ENCODE measurements at regions not wholly inside any gene's neighbourhood (a gene's known extent, or its start where the extent isn't known, plus 50 kb on each side); places are given as distances from the start of the nearest gene placed in this dataset.

- H3K4me3 ChIP-seq = no peak overlapping the region
- H3K79me2 ChIP-seq (ENCODE audit: insufficient read depth) = no peaks in the 10 kb centered on the region
- no peak overlapping the region for H2AFZ ChIP-seq
- peak overlapping the region; percentile 39 for H3K9ac ChIP-seq
- in situ Hi-C loops (cut with MboI) = no loop called here
- no peaks in the 10 kb centered on the region for H3K27me3 ChIP-seq (replicated peaks; ENCODE audit: insufficient read depth)
- peaks cover 46% of the 10 kb centered on the region for H3F3A ChIP-seq (ENCODE audit: insufficient read depth)
- no peaks in the 10 kb centered on the region for H4K20me1 ChIP-seq (ENCODE audit: insufficient read depth)
- H3K36me3 ChIP-seq (ENCODE audit: low read depth) = no peaks in the 10 kb centered on the region
- DNase-seq = peak; percentile 68
- no peak for TF ChIP-seq EZH2phosphoT487 (IDR thresholded peaks at IDR 0.05; ENCODE audit: insufficient read depth, low read depth)
- TF ChIP-seq EZH2 (IDR thresholded peaks at IDR 0.05; ENCODE audit: insufficient read depth, poor library complexity, severe bottlenecking) = no peak
- WGBS, 2 experiments (ENCODE audit: low coverage in 1 of 2, low lambda C conversion rate in 2 of 2, missing lambda C conversion rate in 2 of 2) = 6 to 8% methylated on average over 3 of the region's 3 CpGs
- peaks cover 60% of the 10 kb centered on the region for H3K4me1 ChIP-seq (ENCODE audit: insufficient read depth)
- no peaks in the 10 kb centered on the region for H3K9me3 ChIP-seq (ENCODE audit: low read depth)
- H3K9me2 ChIP-seq (ENCODE audit: insufficient read depth) = no peaks in the 10 kb centered on the region
- H3K4me2 ChIP-seq (ENCODE audit: unreplicated experiment) = peak overlapping the region; percentile 29
- H3K27ac ChIP-seq = peak overlapping the region; percentile 60
Measured at GRCh38 chr15:35309886-35310285, 224.8 kb upstream of the NANOGP8 start.

- peaks cover 63% of the 10 kb centered on the region for H3K4me1 ChIP-seq (ENCODE audit: insufficient read depth)
- no peak for TF ChIP-seq EZH2phosphoT487 (IDR thresholded peaks at IDR 0.05; ENCODE audit: insufficient read depth, low read depth)
- no peak for TF ChIP-seq EZH2 (IDR thresholded peaks at IDR 0.05; ENCODE audit: insufficient read depth, poor library complexity, severe bottlenecking)
- peak overlapping the region; percentile 60 for H3K27ac ChIP-seq
- H3K9me3 ChIP-seq (ENCODE audit: low read depth) = no peaks in the 10 kb centered on the region
- WGBS, 2 experiments (ENCODE audit: low coverage in 1 of 2, low lambda C conversion rate in 2 of 2, missing lambda C conversion rate in 2 of 2) = 0 to 7% methylated on average over 2 of the region's 2 CpGs
- in situ Hi-C loops (cut with MboI) = no loop called here
- DNase-seq = peak; percentile 86
- no peaks in the 10 kb centered on the region for H3K79me2 ChIP-seq (ENCODE audit: insufficient read depth)
- peak overlapping the region; percentile 2; the same call in 1 of the 2 replicates for H2AFZ ChIP-seq
- peak overlapping the region; percentile 29 for H3K4me2 ChIP-seq (ENCODE audit: unreplicated experiment)
- no peak overlapping the region for H3K4me3 ChIP-seq
- H3K27me3 ChIP-seq (replicated peaks; ENCODE audit: insufficient read depth) = no peaks in the 10 kb centered on the region
- H3K9ac ChIP-seq = 0 out of 2 replicates have a peak overlapping the region, but pooled peaks have one; percentile 39
- no peaks in the 10 kb centered on the region for H4K20me1 ChIP-seq (ENCODE audit: insufficient read depth)
- peaks cover 49% of the 10 kb centered on the region for H3F3A ChIP-seq (ENCODE audit: insufficient read depth)
- H3K9me2 ChIP-seq (ENCODE audit: insufficient read depth) = no peaks in the 10 kb centered on the region
- no peaks in the 10 kb centered on the region for H3K36me3 ChIP-seq (ENCODE audit: low read depth)
Measured at GRCh38 chr15:35308802-35309201, 223.7 kb upstream of the NANOGP8 start.

GRCh38 chr15:35307676-35308075 is 222.6 kb upstream of the NANOGP8 start:
- in situ Hi-C loops (cut with MboI) = no loop called here
- whole genome bisulfite sequencing, 2 experiments (ENCODE audit: low coverage in 1 of 2, low lambda C conversion rate in 2 of 2, missing lambda C conversion rate in 2 of 2) = 100% methylated on average over 1 of the region's 1 CpG
- no peaks in the 10 kb centered on the region for H3K36me3 ChIP-seq (ENCODE audit: low read depth)
- H3K79me2 ChIP-seq (ENCODE audit: insufficient read depth) = no peaks in the 10 kb centered on the region
- H3K27me3 ChIP-seq (replicated peaks; ENCODE audit: insufficient read depth) = no peaks in the 10 kb centered on the region
- H4K20me1 ChIP-seq (ENCODE audit: insufficient read depth) = no peaks in the 10 kb centered on the region
- no peak overlapping the region for H2AFZ ChIP-seq
- no peak for TF ChIP-seq EZH2phosphoT487 (IDR thresholded peaks at IDR 0.05; ENCODE audit: insufficient read depth, low read depth)
- TF ChIP-seq EZH2 (IDR thresholded peaks at IDR 0.05; ENCODE audit: insufficient read depth, poor library complexity, severe bottlenecking) = no peak
- no peak overlapping the region for H3K27ac ChIP-seq
- peaks cover 49% of the 10 kb centered on the region for H3F3A ChIP-seq (ENCODE audit: insufficient read depth)
- H3K4me3 ChIP-seq = no peak overlapping the region
- no peaks in the 10 kb centered on the region for H3K9me3 ChIP-seq (ENCODE audit: low read depth)
- no peak overlapping the region for H3K4me2 ChIP-seq (ENCODE audit: unreplicated experiment)
- H3K4me1 ChIP-seq (ENCODE audit: insufficient read depth) = peaks cover 63% of the 10 kb centered on the region
- DNase-seq = no peak
- no peak overlapping the region for H3K9ac ChIP-seq
- no peaks in the 10 kb centered on the region for H3K9me2 ChIP-seq (ENCODE audit: insufficient read depth)

GRCh38 chr15:35307026-35307425 is 221.9 kb upstream of the NANOGP8 start:
- Histone ChIP-seq H4K20me1 (ENCODE audit: insufficient read depth) (no peaks in the 10 kb centered on the region), H3K4me1 (ENCODE audit: insufficient read depth) (peaks cover 63% of the 10 kb centered on the region), H3K36me3 (ENCODE audit: low read depth) (no peaks in the 10 kb centered on the region), H3K27ac (peak overlapping the region; percentile 49), H3K9me3 (ENCODE audit: low read depth) (no peaks in the 10 kb centered on the region), H3K79me2 (ENCODE audit: insufficient read depth) (no peaks in the 10 kb centered on the region), H3K4me3 (no peak overlapping the region), H3K9ac (no peak overlapping the region), H3K9me2 (ENCODE audit: insufficient read depth) (no peaks in the 10 kb centered on the region), H3K4me2 (ENCODE audit: unreplicated experiment) (peak overlapping the region; percentile 43), H3K27me3 (replicated peaks; ENCODE audit: insufficient read depth) (no peaks in the 10 kb centered on the region), H3F3A (ENCODE audit: insufficient read depth) (peaks cover 49% of the 10 kb centered on the region), H2AFZ (peak overlapping the region; percentile 58)
- TF ChIP-seq EZH2phosphoT487 (IDR thresholded peaks at IDR 0.05; ENCODE audit: insufficient read depth, low read depth) = no peak
- TF ChIP-seq EZH2 (IDR thresholded peaks at IDR 0.05; ENCODE audit: insufficient read depth, poor library complexity, severe bottlenecking) = no peak
- 29 to 54% methylated on average over 1 of the region's 1 CpG for WGBS, 2 experiments (ENCODE audit: low coverage in 1 of 2, low lambda C conversion rate in 2 of 2, missing lambda C conversion rate in 2 of 2)
- in situ Hi-C loops (cut with MboI) = no loop called here
- no peak for DNase-seq

All from GM23248 (cell line).